CD4-positive, alpha-beta T cell (primary cell): ENCODE measurements at regions not wholly inside any gene's neighbourhood (a gene's known extent, or its start where the extent isn't known, plus 50 kb on each side); places are given as distances from the start of the nearest gene placed in this dataset.

Experiments used
- ATAC-seq: fragments of 200-7000 bp; cut with Tn5 transposase; one replicate; pipeline ENCODE4 v1.10.0; 2022; ENCODE audit warnings: mild to moderate bottlenecking; ENCODE audit not compliant: poor library complexity
- CTCF ChIA-PET: fragments of 350-600 bp; sonication (Branson Sonifier 250); formaldehyde crosslinking; loops from one replicate; lab custom pipeline; 2021; ENCODE audit warnings: antibody characterized with exemption, inconsistent platforms; lab: Charles Lee
- POLR2A ChIA-PET: fragments of 350-600 bp; sonication (Branson Sonifier 250); formaldehyde crosslinking; loops from one replicate; lab custom pipeline; 2021; ENCODE audit warnings: antibody characterized with exemption, inconsistent platforms; lab: Charles Lee
- DNase-seq, 14 experiments: peaks; one replicate each; pipeline ENCODE4 v3.0.0-alpha.2; 2013 to 2020; ENCODE audit warnings: mixed read lengths in 2 of 14
- H3K27ac ChIP-seq, 2 donors: one replicate each; pipeline versions ENCODE4 v1.5.1 to v1.7.0; 2013; ENCODE audit warnings: low read length in 2 of 2, low read depth in 1 of 2, mild to moderate bottlenecking in 1 of 2
- H3K27me3 ChIP-seq, 2 experiments: 1 replicate in 1 of 2; 2 replicates in 1 of 2; pipeline versions ENCODE4 v1.6.1 to v1.7.0; 2013; ENCODE audit warnings: low read length in 2 of 2, control low read depth in 1 of 2, mild to moderate bottlenecking in 1 of 2, moderate library complexity in 1 of 2; ENCODE audit not compliant: insufficient read depth in 2 of 2, control insufficient read depth in 1 of 2
- H3K36me3 ChIP-seq: one replicate; pipeline ENCODE4 v1.6.1; 2013; ENCODE audit warnings: low read length, control low read depth; ENCODE audit not compliant: insufficient read depth
- H3K4me1 ChIP-seq: one replicate; pipeline ENCODE4 v1.6.1; 2013; ENCODE audit warnings: low read length, control low read depth; ENCODE audit not compliant: insufficient read depth
- H3K4me3 ChIP-seq: one replicate; pipeline ENCODE4 v1.5.1; 2013; ENCODE audit warnings: mild to moderate bottlenecking, low read length, moderate library complexity
- H3K9me3 ChIP-seq, 2 experiments: 1 replicate in 1 of 2; 2 replicates in 1 of 2; pipeline versions ENCODE4 v1.6.1 to v1.7.0; 2013; ENCODE audit warnings: low read length in 2 of 2, mild to moderate bottlenecking in 2 of 2, control low read depth in 1 of 2, moderate library complexity in 1 of 2; ENCODE audit not compliant: control insufficient read depth in 1 of 2, insufficient read depth in 1 of 2
- H3K27ac Mint-ChIP-seq: one replicate; pipeline ENCODE4 v1.8.0; 2020; ENCODE audit warnings: mixed read lengths
- H3K27me3 Mint-ChIP-seq: one replicate; pipeline ENCODE4 v1.8.0; 2021; ENCODE audit warnings: mixed read lengths
- H3K36me3 Mint-ChIP-seq: one replicate; pipeline ENCODE4 v1.8.0; 2021; ENCODE audit warnings: low read depth, mixed read lengths
- H3K4me1 Mint-ChIP-seq: one replicate; pipeline ENCODE4 v1.8.0; 2021; ENCODE audit warnings: low read depth, mixed read lengths
- H3K4me3 Mint-ChIP-seq: one replicate; pipeline ENCODE4 v1.8.0; 2020; ENCODE audit warnings: mild to moderate bottlenecking, mixed read lengths
- H3K9me3 Mint-ChIP-seq: one replicate; pipeline ENCODE4 v1.8.0; 2020; ENCODE audit warnings: mixed read lengths
- intact Hi-C, 2 experiments: fragments of 100-400 bp; cut with DNase I in 1 of 2; cut with micrococcal nuclease in 1 of 2; formaldehyde crosslinking; loops; one replicate each; pipeline versions ENCODE4 v1.15.1 to v1.9.0; 2023 to 2025; cut with DNase I, micrococcal nuclease
- TF ChIP-seq, protein P1 (sequence below): fragments of 200-600 bp; IDR thresholded peaks from one replicate; pipeline ENCODE4 v1.8.0; 2022; ENCODE audit warnings: antibody characterized with exemption, mild to moderate bottlenecking

DNA sequence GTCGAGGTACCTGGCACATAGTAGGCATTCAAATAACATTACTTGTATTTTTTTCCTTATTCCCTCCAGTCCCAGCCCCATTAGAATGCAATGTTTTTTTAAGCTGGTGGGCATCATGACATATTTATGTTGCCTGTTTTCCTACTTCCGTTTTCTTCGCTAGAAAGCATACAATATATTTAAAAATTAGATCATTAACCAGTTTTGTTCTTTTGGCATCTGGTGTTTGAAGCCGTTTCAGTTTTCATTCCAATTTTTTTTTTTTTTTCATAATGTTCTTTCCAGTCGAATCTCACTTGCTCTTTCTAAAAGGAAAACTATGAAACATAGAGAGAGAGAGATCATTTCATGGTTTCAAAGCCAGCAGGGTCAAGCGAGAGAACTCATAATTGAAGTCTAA, 228.3 kb upstream of the C9orf72 start:
- CTCF ChIA-PET, result no interaction called here

GRCh38 chr9:27802418-27802817, 229.1 kb upstream of the C9orf72 start:
- Histone ChIP-seq H3K4me1 (no peaks in the 10 kb centered on the region), H3K27ac (no peak overlapping the region), H3K36me3 (no peaks in the 10 kb centered on the region), H3K27me3 (no peaks in the 10 kb centered on the region), H3K4me3 (no peak overlapping the region), H3K9me3 (no peaks in the 10 kb centered on the region)
- Mint-ChIP-seq H3K4me1 (no peaks in the 10 kb centered on the region), H3K27me3 (peaks cover 9% of the 10 kb centered on the region), H3K36me3 (no peaks in the 10 kb centered on the region), H3K4me3 (no peak overlapping the region), H3K9me3 (no peaks in the 10 kb centered on the region), H3K27ac (no peak overlapping the region)
- intact Hi-C loops, result loop anchor here in 1 of 2 experiments (10.0 kb wide), 1 partner anchor 48 kb away; no protein-coding TSS in a partner anchor
- ATAC-seq (no peak), DNase-seq (no peak)
- CTCF ChIA-PET, result no interaction called here
- POLR2A ChIA-PET, result no interaction called here
- TF ChIP-seq, protein P1, sequence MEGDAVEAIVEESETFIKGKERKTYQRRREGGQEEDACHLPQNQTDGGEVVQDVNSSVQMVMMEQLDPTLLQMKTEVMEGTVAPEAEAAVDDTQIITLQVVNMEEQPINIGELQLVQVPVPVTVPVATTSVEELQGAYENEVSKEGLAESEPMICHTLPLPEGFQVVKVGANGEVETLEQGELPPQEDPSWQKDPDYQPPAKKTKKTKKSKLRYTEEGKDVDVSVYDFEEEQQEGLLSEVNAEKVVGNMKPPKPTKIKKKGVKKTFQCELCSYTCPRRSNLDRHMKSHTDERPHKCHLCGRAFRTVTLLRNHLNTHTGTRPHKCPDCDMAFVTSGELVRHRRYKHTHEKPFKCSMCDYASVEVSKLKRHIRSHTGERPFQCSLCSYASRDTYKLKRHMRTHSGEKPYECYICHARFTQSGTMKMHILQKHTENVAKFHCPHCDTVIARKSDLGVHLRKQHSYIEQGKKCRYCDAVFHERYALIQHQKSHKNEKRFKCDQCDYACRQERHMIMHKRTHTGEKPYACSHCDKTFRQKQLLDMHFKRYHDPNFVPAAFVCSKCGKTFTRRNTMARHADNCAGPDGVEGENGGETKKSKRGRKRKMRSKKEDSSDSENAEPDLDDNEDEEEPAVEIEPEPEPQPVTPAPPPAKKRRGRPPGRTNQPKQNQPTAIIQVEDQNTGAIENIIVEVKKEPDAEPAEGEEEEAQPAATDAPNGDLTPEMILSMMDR, result no peak

More for the DNA sequence above, 228.3 kb upstream of the C9orf72 start:
- no peak overlapping the region for H3K4me3 Mint-ChIP-seq
- intact Hi-C loops, result loop anchor here in 1 of 2 experiments (10.0 kb wide), 1 partner anchor 47 kb away; no protein-coding TSS in a partner anchor
- no peaks in the 10 kb centered on the region for H3K9me3 Mint-ChIP-seq
- H3K4me1 Mint-ChIP-seq, result no peaks in the 10 kb centered on the region
- H3K9me3 ChIP-seq, result no peaks in the 10 kb centered on the region
- H3K36me3 Mint-ChIP-seq, result no peaks in the 10 kb centered on the region
- peaks cover 9% of the 10 kb centered on the region for H3K27me3 Mint-ChIP-seq
- POLR2A ChIA-PET, result no interaction called here
- H3K4me3 ChIP-seq, result no peak overlapping the region
- H3K27ac Mint-ChIP-seq, result no peak overlapping the region
- ATAC-seq, result no peak
- no peak overlapping the region for H3K27ac ChIP-seq
- DNase-seq, result no peak
- TF ChIP-seq, protein P1, result no peak
- no peaks in the 10 kb centered on the region for H3K36me3 ChIP-seq
- H3K4me1 ChIP-seq, result no peaks in the 10 kb centered on the region
- H3K27me3 ChIP-seq, result no peaks in the 10 kb centered on the region

- DNase-seq, result no peak
- TF ChIP-seq, protein P1, result no peak
- POLR2A ChIA-PET, result no interaction called here
Observed at GRCh38 chr9:27808864-27809263, 235.6 kb upstream of the C9orf72 start.

More at GRCh38 chr9:27808864-27809263, 235.6 kb upstream of the C9orf72 start:
- Histone ChIP-seq H3K27me3 (no peaks in the 10 kb centered on the region), H3K4me3 (no peak overlapping the region), H3K36me3 (no peaks in the 10 kb centered on the region), H3K4me1 (no peaks in the 10 kb centered on the region), H3K9me3 (no peaks in the 10 kb centered on the region), H3K27ac (no peak overlapping the region)
- intact Hi-C loops, result loop anchor here in 1 of 2 experiments (10.0 kb wide), 1 partner anchor 54 kb away; no protein-coding TSS in a partner anchor
- CTCF ChIA-PET, result no interaction called here
- no peak overlapping the region for H3K4me3 Mint-ChIP-seq
- peaks cover 9% of the 10 kb centered on the region for H3K27me3 Mint-ChIP-seq
- no peaks in the 10 kb centered on the region for H3K36me3 Mint-ChIP-seq
- ATAC-seq, result no peak
- no peak overlapping the region for H3K27ac Mint-ChIP-seq
- H3K9me3 Mint-ChIP-seq, result no peaks in the 10 kb centered on the region
- H3K4me1 Mint-ChIP-seq, result no peaks in the 10 kb centered on the region
